Prostate gland (tissue), 2 donors: ENCODE measurements at regions not wholly inside any gene's neighbourhood (a gene's known extent, or its start where the extent isn't known, plus 50 kb on each side); places are given as distances from the start of the nearest gene placed in this dataset.

Experiments used
- DNase-seq: peaks from one replicate; pipeline ENCODE4 v3.0.0-alpha.2; 2019; ENCODE audit warnings: low spot score
- H3K27ac ChIP-seq, 2 donors: fragments of 200-600 bp; sonication (generic); 2 replicates each; pipeline ENCODE4 v1.5.1; 2017 to 2019
- H3K27me3 ChIP-seq: fragments of 200-600 bp; sonication (generic); replicated peaks from 2 replicates; pipeline ENCODE4 v1.5.1; 2019; ENCODE audit not compliant: insufficient read depth
- H3K36me3 ChIP-seq, 2 donors: fragments of 200-600 bp; sonication (generic); 1 replicate in 1 of 2; 2 replicates in 1 of 2; pipeline versions ENCODE4 v1.5.1 to v1.8.1; 2017 to 2019
- H3K4me1 ChIP-seq: fragments of 200-600 bp; sonication (generic); replicated peaks from 2 replicates; pipeline ENCODE4 v1.5.1; 2019
- H3K4me3 ChIP-seq, 2 donors: fragments of 200-600 bp; sonication (generic); 2 replicates each; pipeline ENCODE4 v1.5.1; 2017 to 2019
- H3K9me3 ChIP-seq: fragments of 200-600 bp; sonication (generic); 2 replicates; pipeline ENCODE4 v1.5.1; 2017
- CTCF ChIP-seq, 4 experiments: fragments of 200-600 bp in 2 of 4; fragments of 450-650 bp in 2 of 4; sonication (generic) in 2 of 4; IDR thresholded peaks; 1 replicate in 3 of 4; 2 replicates in 1 of 4; pipeline ENCODE4 v1.5.1; 2016 to 2019; ENCODE audit warnings: antibody characterized with exemption in 4 of 4, mild to moderate bottlenecking in 2 of 4, moderate library complexity in 2 of 4
- POLR2A ChIP-seq: fragments of 450-650 bp; IDR thresholded peaks from one replicate; pipeline ENCODE4 v1.6.1; 2016; ENCODE audit warnings: antibody characterized with exemption, mild to moderate bottlenecking
- POLR2AphosphoS5 ChIP-seq: sonication (generic); formaldehyde crosslinking; IDR thresholded peaks from one replicate; pipeline ENCODE4 v1.6.1; 2017; ENCODE audit warnings: antibody characterized with exemption
- WGBS: methylation state at CpG from one replicate; pipeline ENCODE4 v1.1.5; 2018; 5-methylcytosine and 5-hydroxymethylcytosine counted together
- intact Hi-C: fragments of 100-400 bp; cut with DNase I; formaldehyde crosslinking; loops from one replicate; pipeline ENCODE4 v1.14.2; 2022

- Histone ChIP-seq H3K27ac (no peak overlapping the region), H3K27me3 (no peaks in the 10 kb centered on the region), H3K4me1 (no peaks in the 10 kb centered on the region), H3K36me3 (no peaks in the 10 kb centered on the region), H3K9me3 (no peaks in the 10 kb centered on the region), H3K4me3 (no peak overlapping the region)
- intact Hi-C loops: no loop called here
- TF ChIP-seq CTCF (IDR thresholded peaks at IDR 0.05) (no peak), POLR2A (no peak), POLR2AphosphoS5 (no peak)
- DNase-seq: no peak
- 48% methylated on average over 9 of the region's 9 CpGs for WGBS
These were observed 221.6 kb downstream of the NR2F1-AS1 start for GRCh38 chr5:93359296-93359959.

- Histone ChIP-seq H3K27ac (no peak overlapping the region), H3K4me1 (no peaks in the 10 kb centered on the region), H3K27me3 (no peaks in the 10 kb centered on the region), H3K9me3 (no peaks in the 10 kb centered on the region), H3K36me3 (no peaks in the 10 kb centered on the region), H3K4me3 (no peak overlapping the region)
- TF ChIP-seq POLR2AphosphoS5: no peak
- intact Hi-C loops: no loop called here
- DNase-seq: no peak
- 41% methylated on average over 1 of the region's 1 CpG for WGBS
These were observed 222.8 kb downstream of the NR2F1-AS1 start for GRCh38 chr5:93358176-93358575.

- Histone ChIP-seq H3K4me1 (no peaks in the 10 kb centered on the region), H3K4me3 (no peak overlapping the region), H3K36me3 (no peaks in the 10 kb centered on the region), H3K27ac (no peak overlapping the region), H3K27me3 (no peaks in the 10 kb centered on the region), H3K9me3 (no peaks in the 10 kb centered on the region)
- DNase-seq: no peak
- 85% methylated on average over 1 of the region's 1 CpG for WGBS
- intact Hi-C loops: no loop called here
- no peak for TF ChIP-seq CTCF (IDR thresholded peaks at IDR 0.05)
- no peak for TF ChIP-seq POLR2A
- no peak for TF ChIP-seq POLR2AphosphoS5
These were observed 223.3 kb downstream of the NR2F1-AS1 start for GRCh38 chr5:93357686-93358085.

GRCh38 chr5:93355691-93356090 is 225.3 kb downstream of the NR2F1-AS1 start:
- no peaks in the 10 kb centered on the region for H3K9me3 ChIP-seq
- no peaks in the 10 kb centered on the region for H3K27me3 ChIP-seq
- DNase-seq: no peak
- no peaks in the 10 kb centered on the region for H3K4me1 ChIP-seq
- no peaks in the 10 kb centered on the region for H3K36me3 ChIP-seq
- TF ChIP-seq CTCF (IDR thresholded peaks at IDR 0.05): no peak
- no peak for TF ChIP-seq POLR2A
- no peak for TF ChIP-seq POLR2AphosphoS5
- 83% methylated on average over 8 of the region's 8 CpGs for WGBS
- intact Hi-C loops: no loop called here
- H3K27ac ChIP-seq: no peak overlapping the region
- no peak overlapping the region for H3K4me3 ChIP-seq

GRCh38 chr5:93352186-93352585 is 228.8 kb downstream of the NR2F1-AS1 start:
- Histone ChIP-seq H3K9me3 (no peaks in the 10 kb centered on the region), H3K4me3 (no peak overlapping the region), H3K27ac (no peak overlapping the region), H3K27me3 (no peaks in the 10 kb centered on the region), H3K4me1 (no peaks in the 10 kb centered on the region), H3K36me3 (no peaks in the 10 kb centered on the region)
- TF ChIP-seq CTCF (IDR thresholded peaks at IDR 0.05) (no peak), POLR2A (no peak)
- intact Hi-C loops: no loop called here
- 62% methylated on average over 2 of the region's 2 CpGs for WGBS
- no peak for DNase-seq
